Retinal pigment epithelial cell (primary cell): ENCODE measurements at regions not wholly inside any gene's neighbourhood (a gene's known extent, or its start where the extent isn't known, plus 50 kb on each side); places are given as distances from the start of the nearest gene placed in this dataset.

Experiments
- DNase-seq: peaks from one replicate; pipeline ENCODE4 v3.0.0-alpha.2; 2010; ENCODE audit warnings: low read depth
- H3K4me3 ChIP-seq: 2 replicates; pipeline ENCODE4 v1.5.1; 2011; ENCODE audit warnings: mild to moderate bottlenecking, low read length, control low read depth, moderate library complexity
- TF ChIP-seq, protein P1 (sequence below): conservative IDR thresholded peaks from 2 replicates; pipeline ENCODE4 v1.5.1; 2011; ENCODE audit warnings: low read depth, low read length, control low read depth, inconsistent platforms

DNA sequence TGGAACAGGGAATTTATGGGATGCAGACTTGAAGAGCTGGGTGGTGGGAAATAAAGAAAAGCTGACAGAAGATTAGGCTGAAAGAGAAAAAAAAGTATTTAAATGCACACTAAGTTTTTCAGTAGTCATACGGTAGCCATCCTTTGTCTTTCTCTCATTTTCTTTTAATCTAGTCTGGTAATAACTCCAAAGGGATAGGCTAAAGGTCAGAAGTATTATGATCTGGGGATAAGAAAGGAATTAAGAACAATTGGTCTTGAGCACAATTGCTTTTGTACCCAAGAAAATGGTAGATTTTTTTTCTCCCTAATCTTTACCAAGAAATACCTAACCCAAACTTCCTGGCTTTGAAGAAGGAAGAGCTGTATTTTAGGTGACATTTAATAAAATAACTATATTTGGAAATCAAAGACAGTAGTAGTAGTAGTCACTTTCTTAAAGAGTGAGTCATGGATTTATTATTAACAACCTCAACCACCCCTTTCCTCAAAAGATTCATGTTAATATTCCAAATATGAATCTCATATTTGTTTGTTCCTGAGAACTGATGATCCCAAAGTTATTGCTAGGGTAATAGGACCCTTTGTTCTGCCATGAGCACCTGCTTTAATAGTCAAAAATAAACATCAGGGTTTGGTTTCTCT, 120.2 kb upstream of the ODAD2 start:
- H3K4me3 ChIP-seq = no peak overlapping the region
- no peak for DNase-seq
- TF ChIP-seq, protein P1, sequence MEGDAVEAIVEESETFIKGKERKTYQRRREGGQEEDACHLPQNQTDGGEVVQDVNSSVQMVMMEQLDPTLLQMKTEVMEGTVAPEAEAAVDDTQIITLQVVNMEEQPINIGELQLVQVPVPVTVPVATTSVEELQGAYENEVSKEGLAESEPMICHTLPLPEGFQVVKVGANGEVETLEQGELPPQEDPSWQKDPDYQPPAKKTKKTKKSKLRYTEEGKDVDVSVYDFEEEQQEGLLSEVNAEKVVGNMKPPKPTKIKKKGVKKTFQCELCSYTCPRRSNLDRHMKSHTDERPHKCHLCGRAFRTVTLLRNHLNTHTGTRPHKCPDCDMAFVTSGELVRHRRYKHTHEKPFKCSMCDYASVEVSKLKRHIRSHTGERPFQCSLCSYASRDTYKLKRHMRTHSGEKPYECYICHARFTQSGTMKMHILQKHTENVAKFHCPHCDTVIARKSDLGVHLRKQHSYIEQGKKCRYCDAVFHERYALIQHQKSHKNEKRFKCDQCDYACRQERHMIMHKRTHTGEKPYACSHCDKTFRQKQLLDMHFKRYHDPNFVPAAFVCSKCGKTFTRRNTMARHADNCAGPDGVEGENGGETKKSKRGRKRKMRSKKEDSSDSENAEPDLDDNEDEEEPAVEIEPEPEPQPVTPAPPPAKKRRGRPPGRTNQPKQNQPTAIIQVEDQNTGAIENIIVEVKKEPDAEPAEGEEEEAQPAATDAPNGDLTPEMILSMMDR = no peak

DNA sequence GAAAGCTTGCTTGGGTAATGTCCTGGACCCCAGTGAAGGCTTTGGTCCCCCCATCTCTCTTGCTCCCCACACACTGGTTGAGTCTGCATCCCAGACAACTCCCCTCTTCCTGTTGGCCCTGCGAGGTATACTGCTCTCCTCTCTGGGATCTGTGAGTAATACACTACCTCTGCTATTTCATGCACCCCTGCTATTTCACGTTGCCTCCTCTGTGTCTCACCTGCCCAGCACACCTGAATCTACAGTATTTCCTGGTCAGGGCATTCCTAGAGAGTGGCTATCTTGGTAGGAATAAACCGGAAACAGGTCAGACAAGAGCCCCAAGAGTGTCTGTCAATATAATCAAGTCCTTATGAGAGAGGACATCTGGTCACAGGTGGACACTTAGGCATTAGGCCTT, 114.3 kb upstream of the ODAD2 start:
- TF ChIP-seq, protein P1 = no peak
- DNase-seq = no peak
- H3K4me3 ChIP-seq = no peak overlapping the region

DNA sequence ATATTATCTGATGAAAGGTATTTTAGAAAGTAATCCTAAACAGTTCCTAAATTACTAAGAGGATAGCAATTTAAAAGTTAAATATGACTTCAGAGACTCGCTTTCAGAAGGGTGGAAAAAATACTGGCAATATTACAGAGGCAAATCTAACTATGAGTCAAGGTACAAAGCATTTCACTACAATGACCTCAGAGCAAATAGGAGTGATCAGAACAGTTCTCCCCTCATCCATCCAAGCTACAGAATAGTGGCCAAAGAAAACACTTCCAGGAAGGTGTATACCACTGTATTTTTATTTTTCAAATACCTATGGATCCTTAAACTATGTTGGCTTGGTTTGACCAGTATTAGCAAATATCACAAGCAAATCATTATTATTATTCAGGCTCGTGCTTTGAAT, 112.8 kb upstream of the ODAD2 start:
- TF ChIP-seq, protein P1 = no peak
- no peak overlapping the region for H3K4me3 ChIP-seq
- no peak for DNase-seq

DNA sequence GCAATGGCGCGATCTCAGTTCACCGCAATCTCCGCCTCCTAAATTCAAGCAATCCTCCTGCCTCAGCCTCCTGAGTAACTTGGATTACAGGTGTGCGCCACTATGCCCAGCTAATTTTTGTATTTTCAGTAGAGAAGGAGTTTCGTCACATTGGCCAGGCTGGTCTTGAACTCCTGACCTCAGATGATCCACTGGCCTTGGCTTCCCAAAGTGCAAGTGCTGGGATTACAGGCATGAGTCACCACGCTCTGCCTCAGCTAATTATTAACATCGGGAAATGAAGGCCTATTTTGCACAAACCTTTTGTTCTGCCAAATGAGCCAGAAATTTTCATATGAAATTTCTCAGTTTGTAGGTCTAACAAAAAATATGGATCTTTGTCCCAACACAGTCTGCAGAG, 106.7 kb upstream of the ODAD2 start:
- no peak overlapping the region for H3K4me3 ChIP-seq
- DNase-seq = no peak
- TF ChIP-seq, protein P1 = no peak

DNA sequence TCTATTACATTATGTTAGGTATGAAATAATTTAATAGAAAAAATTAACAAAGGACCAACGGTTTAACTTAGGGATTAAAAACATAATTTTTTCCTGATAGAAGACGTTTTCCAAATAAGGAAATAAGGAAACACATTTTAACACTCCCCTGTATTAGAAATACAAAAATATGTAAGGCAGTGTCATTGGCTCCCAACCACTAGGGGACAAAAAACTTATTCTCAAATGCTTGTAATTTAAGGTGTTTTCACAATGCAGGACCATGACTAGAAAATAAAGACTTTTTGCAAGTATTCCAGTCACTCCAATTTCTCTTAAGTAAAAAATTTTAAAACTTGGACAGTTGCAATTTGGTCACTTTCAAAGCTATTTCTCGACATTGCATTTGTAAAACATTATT, 98.8 kb upstream of the ODAD2 start:
- TF ChIP-seq, protein P1 = no peak
- DNase-seq = no peak
- H3K4me3 ChIP-seq = no peak overlapping the region

DNA sequence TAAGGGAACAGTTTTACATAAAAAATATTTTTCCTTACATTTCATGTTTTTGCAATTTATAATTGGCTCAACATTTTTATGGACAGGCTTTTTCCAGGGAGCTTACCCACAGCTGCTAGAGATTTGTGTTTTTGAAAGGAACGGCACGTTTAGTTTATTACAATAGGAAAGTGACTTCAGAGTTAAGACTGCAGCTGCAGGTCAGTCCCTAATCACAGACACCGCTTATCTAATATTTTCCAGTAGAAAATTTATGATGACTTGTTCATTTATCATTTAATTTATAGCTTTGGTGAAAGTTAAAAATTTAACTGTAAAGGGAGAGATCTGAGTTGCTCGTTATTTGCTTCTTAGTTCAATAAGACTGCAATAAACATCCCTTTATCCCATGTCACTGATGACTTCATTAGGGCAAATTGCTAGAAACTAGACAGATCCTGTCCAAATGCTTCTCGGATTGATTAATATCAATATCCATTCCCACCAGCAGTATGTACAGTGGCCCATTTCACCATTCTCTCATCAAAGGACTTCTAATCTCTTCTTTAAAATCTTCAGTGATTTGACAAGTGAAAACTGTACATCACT, 97.0 kb upstream of the ODAD2 start:
- TF ChIP-seq, protein P1 = no peak
- no peak for DNase-seq
- no peak overlapping the region for H3K4me3 ChIP-seq

DNA sequence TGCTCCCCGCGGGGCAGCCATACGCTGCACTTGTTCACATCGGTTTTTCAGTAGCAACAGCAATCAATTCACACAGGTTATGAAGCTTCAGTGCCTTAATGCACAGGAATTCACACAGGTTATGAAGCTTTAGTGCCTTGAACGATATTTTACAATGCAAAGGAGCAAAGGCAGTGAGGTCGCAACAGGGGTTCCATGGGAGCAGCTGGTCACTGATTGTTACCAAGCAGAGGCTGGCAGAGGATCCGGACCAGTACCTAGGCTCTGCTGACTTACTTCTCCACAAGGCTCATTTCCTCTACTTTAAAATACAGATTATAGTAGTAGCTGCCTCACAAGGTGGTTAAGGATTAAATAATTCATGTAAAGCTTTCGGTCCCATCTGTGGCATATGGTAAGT, 95.2 kb upstream of the ODAD2 start:
- H3K4me3 ChIP-seq = no peak overlapping the region
- TF ChIP-seq, protein P1 = no peak
- no peak for DNase-seq
